KMS-11 (cell line): ENCODE measurements at regions not wholly inside any gene's neighbourhood (a gene's known extent, or its start where the extent isn't known, plus 50 kb on each side); places are given as distances from the start of the nearest gene placed in this dataset.

Source experiments
- H2AFZ ChIP-seq: fragments of 200-600 bp; sonication (generic); 2 replicates; pipeline ENCODE4 v1.6.1; 2016; ENCODE audit warnings: antibody characterized with exemption, mixed run types, low read depth
- H3K27ac ChIP-seq: fragments of 200-600 bp; sonication (generic); 2 replicates; pipeline ENCODE4 v1.6.1; 2016; ENCODE audit warnings: mild to moderate bottlenecking, mixed run types
- H3K27me3 ChIP-seq: fragments of 200-600 bp; sonication (generic); 2 replicates; pipeline ENCODE4 v1.6.1; 2017; ENCODE audit warnings: mild to moderate bottlenecking, low read depth, mixed run types, moderate library complexity; ENCODE audit not compliant: insufficient read depth
- H3K36me3 ChIP-seq: fragments of 200-600 bp; sonication (generic); 2 replicates; pipeline ENCODE4 v1.6.1; 2017; ENCODE audit warnings: mild to moderate bottlenecking, mixed run types; ENCODE audit not compliant: insufficient read depth
- H3K4me1 ChIP-seq: fragments of 200-600 bp; sonication (generic); 2 replicates; pipeline ENCODE4 v1.6.1; 2016; ENCODE audit warnings: mild to moderate bottlenecking, low read depth, mixed run types; ENCODE audit not compliant: poor library complexity, severe bottlenecking
- H3K4me2 ChIP-seq: fragments of 200-600 bp; sonication (generic); 2 replicates; pipeline ENCODE4 v1.7.0; 2016; ENCODE audit warnings: mild to moderate bottlenecking, mixed run types
- H3K4me3 ChIP-seq: fragments of 200-600 bp; sonication (generic); IDR thresholded peaks from 2 replicates; pipeline ENCODE4 v1.6.1; 2017; ENCODE audit warnings: low read depth, low read length, mixed read lengths; ENCODE audit not compliant: insufficient read depth
- H3K79me2 ChIP-seq: fragments of 200-600 bp; sonication (generic); 2 replicates; pipeline ENCODE4 v1.6.1; 2016; ENCODE audit warnings: low read depth, mixed run types; ENCODE audit not compliant: insufficient read depth
- H3K9ac ChIP-seq: fragments of 200-600 bp; sonication (generic); 2 replicates; pipeline ENCODE4 v1.6.1; 2016; ENCODE audit warnings: mild to moderate bottlenecking, mixed run types
- H4K20me1 ChIP-seq: fragments of 200-600 bp; sonication (generic); 2 replicates; pipeline ENCODE4 v1.6.1; 2016; ENCODE audit warnings: mild to moderate bottlenecking, mixed run types; ENCODE audit not compliant: insufficient read depth
- TF ChIP-seq, protein P1 (sequence below): fragments of 200-600 bp; sonication (generic); conservative IDR thresholded peaks from 2 replicates; pipeline ENCODE4 v1.6.1; 2017; ENCODE audit warnings: low read depth, mild to moderate bottlenecking, antibody characterized with exemption, low read length, moderate library complexity, mixed read lengths

- no peaks in the 10 kb centered on the region for H3K27me3 ChIP-seq
- no peaks in the 10 kb centered on the region for H4K20me1 ChIP-seq
- H3K4me2 ChIP-seq: no peak overlapping the region
- no peak overlapping the region for H3K27ac ChIP-seq
- H3K4me3 ChIP-seq: no peak overlapping the region
- H3K4me1 ChIP-seq: no peaks in the 10 kb centered on the region
- TF ChIP-seq, protein P1, sequence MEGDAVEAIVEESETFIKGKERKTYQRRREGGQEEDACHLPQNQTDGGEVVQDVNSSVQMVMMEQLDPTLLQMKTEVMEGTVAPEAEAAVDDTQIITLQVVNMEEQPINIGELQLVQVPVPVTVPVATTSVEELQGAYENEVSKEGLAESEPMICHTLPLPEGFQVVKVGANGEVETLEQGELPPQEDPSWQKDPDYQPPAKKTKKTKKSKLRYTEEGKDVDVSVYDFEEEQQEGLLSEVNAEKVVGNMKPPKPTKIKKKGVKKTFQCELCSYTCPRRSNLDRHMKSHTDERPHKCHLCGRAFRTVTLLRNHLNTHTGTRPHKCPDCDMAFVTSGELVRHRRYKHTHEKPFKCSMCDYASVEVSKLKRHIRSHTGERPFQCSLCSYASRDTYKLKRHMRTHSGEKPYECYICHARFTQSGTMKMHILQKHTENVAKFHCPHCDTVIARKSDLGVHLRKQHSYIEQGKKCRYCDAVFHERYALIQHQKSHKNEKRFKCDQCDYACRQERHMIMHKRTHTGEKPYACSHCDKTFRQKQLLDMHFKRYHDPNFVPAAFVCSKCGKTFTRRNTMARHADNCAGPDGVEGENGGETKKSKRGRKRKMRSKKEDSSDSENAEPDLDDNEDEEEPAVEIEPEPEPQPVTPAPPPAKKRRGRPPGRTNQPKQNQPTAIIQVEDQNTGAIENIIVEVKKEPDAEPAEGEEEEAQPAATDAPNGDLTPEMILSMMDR: no peak
- H3K79me2 ChIP-seq: no peaks in the 10 kb centered on the region
- H3K36me3 ChIP-seq: no peaks in the 10 kb centered on the region
- no peak overlapping the region for H2AFZ ChIP-seq
- H3K9ac ChIP-seq: no peak overlapping the region
Measured at GRCh38 chr4:65918212-65918611, 247.9 kb upstream of the EPHA5 start.

- Histone ChIP-seq H3K4me2 (no peak overlapping the region), H3K36me3 (no peaks in the 10 kb centered on the region), H3K27me3 (no peaks in the 10 kb centered on the region), H3K4me3 (no peak overlapping the region), H3K4me1 (no peaks in the 10 kb centered on the region), H3K79me2 (no peaks in the 10 kb centered on the region), H2AFZ (no peak overlapping the region), H3K27ac (no peak overlapping the region), H4K20me1 (no peaks in the 10 kb centered on the region), H3K9ac (no peak overlapping the region)
- TF ChIP-seq, protein P1: no peak
Measured at GRCh38 chr4:65917486-65917885, 247.2 kb upstream of the EPHA5 start.

DNA sequence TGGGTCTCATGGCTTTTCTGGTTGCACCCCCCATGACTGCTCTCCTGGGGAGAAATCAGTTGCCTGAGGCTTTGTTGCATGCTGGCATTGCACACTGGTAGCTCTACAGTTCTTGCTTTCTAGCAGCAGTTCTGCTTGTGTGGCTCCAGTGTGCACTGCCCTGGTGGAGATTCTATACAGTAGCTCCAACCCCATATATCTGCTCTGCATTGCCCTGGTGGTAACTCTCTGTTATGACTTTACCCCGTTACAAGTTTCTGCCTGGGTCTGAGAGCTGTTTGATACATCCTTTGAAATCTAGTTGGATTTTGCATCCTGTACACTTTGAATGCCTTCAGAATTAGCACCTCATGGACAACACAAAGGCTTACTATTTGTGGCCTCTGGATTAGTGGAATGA is 241.4 kb upstream of the EPHA5 start:
- Histone ChIP-seq H3K27ac (no peak overlapping the region), H3K4me1 (no peaks in the 10 kb centered on the region), H4K20me1 (no peaks in the 10 kb centered on the region), H3K4me2 (no peak overlapping the region), H2AFZ (no peak overlapping the region), H3K9ac (no peak overlapping the region), H3K36me3 (no peaks in the 10 kb centered on the region), H3K4me3 (no peak overlapping the region), H3K79me2 (no peaks in the 10 kb centered on the region), H3K27me3 (no peaks in the 10 kb centered on the region)
- TF ChIP-seq, protein P1: no peak

DNA sequence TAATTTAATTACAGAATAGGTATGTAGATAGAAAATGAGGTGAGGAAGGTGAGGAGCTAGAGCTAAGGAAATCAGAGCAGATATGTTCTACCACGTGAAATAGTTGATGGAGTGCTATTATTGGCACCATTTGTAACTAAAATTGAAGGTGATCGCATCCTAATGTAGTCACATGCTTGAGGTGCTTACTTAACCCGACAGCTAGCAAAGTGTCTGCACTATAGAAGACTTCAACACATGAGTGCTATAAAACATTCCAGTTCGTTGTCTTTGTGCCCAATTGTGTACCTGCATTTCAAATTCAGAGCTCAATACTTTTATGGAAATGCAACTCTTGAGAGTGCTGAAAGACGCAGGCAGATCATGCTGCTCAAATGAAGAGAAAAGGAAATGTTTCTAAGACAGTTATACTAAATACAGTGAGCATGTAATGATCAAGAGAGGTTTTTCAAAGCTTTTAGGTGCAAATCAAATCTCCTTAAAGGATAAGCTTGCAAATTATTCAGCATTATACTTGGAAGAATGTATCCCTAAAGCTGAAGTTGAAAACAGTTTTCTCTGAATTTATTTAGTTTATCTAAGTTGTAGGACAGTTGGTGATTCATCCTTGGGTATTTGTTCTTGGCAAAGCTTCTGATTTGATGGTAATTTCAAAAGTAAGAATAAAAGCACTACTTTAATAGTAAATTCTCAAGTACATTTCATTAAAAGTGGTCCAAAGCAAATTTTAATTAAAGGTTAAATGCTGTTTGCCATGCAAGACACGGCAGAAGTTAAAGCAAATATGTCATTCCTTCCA is 223.9 kb upstream of the EPHA5 start:
- no peak overlapping the region for H3K4me2 ChIP-seq
- H2AFZ ChIP-seq: no peak overlapping the region
- TF ChIP-seq, protein P1: no peak

More for the DNA sequence above, 223.9 kb upstream of the EPHA5 start:
- Histone ChIP-seq H3K27me3 (no peaks in the 10 kb centered on the region), H3K4me3 (no peak overlapping the region), H3K27ac (no peak overlapping the region), H4K20me1 (no peaks in the 10 kb centered on the region), H3K36me3 (no peaks in the 10 kb centered on the region), H3K4me1 (no peaks in the 10 kb centered on the region), H3K79me2 (no peaks in the 10 kb centered on the region), H3K9ac (no peak overlapping the region)
